Activated T-cell treated with anti-CD3 and anti-CD28 coated beads, Interleukin-2, amount 50 U/mL, for 72 hours (primary cell): ENCODE measurements at regions not wholly inside any gene's neighbourhood (a gene's known extent, or its start where the extent isn't known, plus 50 kb on each side); places are given as distances from the start of the nearest gene placed in this dataset.
A peak's percentile ranks its signal among the peaks of the same experiment; 100 is the strongest.
"Not testable (repeated sequence)": the region's sequence is repeated elsewhere in the genome, so short reads cannot be mapped to it uniquely, and the experiment has no call there.

Experiments used
- ATAC-seq, 2 donors: fragments of 150-1000 bp; cut with Tn5 transposase; replicated peaks in 1 of 2; 2 replicates each; pipeline ENCODE4 v1.10.0; 2021; ENCODE audit warnings: moderate library complexity in 2 of 2, mild to moderate bottlenecking in 1 of 2
- DNase-seq, 2 donors: peaks; one replicate each; pipeline ENCODE4 v3.0.0; 2021 to 2022; ENCODE audit warnings: mixed read lengths in 1 of 2
- H3K27ac Mint-ChIP-seq: one replicate; pipeline ENCODE4 v1.8.0; 2022; ENCODE audit warnings: mild to moderate bottlenecking, moderate library complexity, mixed read lengths
- H3K27me3 Mint-ChIP-seq: one replicate; pipeline ENCODE4 v1.8.0; 2022; ENCODE audit warnings: low read depth, mixed read lengths
- H3K36me3 Mint-ChIP-seq, 2 donors: one replicate each; pipeline ENCODE4 v1.8.0; 2022; ENCODE audit warnings: mixed read lengths in 2 of 2, mild to moderate bottlenecking in 1 of 2; ENCODE audit not compliant: insufficient read depth in 2 of 2
- H3K4me1 Mint-ChIP-seq: one replicate; pipeline ENCODE4 v1.8.0; 2022; ENCODE audit warnings: low read depth, mixed read lengths
- H3K4me3 Mint-ChIP-seq, 2 donors: one replicate each; pipeline ENCODE4 v1.8.0; 2022; ENCODE audit warnings: mild to moderate bottlenecking in 2 of 2, mixed read lengths in 2 of 2, moderate library complexity in 2 of 2
- H3K9me3 Mint-ChIP-seq, 2 donors: one replicate each; pipeline ENCODE4 v1.8.0; 2022; ENCODE audit warnings: mixed read lengths in 2 of 2

DNA sequence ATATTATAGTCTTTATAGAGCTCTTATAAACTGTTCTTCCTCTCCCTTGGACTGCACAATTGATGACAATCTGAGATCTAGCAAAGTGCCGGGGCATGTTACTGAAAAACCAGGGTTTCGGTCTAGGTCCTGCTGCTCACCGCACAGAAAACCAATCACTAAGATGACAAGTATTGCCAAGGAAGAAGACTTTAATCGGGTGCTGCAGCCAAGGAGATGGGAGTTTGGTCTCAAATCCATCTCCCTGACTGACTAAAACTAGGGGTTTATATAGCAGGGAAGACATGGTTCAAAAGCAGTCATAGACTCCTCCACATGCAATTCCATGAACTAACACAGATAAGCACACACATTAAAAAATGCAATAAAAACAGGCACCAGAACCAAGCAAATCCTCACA is 390.6 kb downstream of the NFIB start:
- Mint-ChIP-seq H3K27ac (peak overlapping the region; percentile 60), H3K4me1 (no peaks in the 10 kb centered on the region), H3K27me3 (no peaks in the 10 kb centered on the region), H3K4me3 (no peak overlapping the region), H3K36me3 (peaks cover 0 to 3% of the 10 kb centered on the region in 2 donors), H3K9me3 (peaks cover 2 to 8% of the 10 kb centered on the region in 2 donors)
- DNase-seq: no peak
- ATAC-seq: no peak

DNA sequence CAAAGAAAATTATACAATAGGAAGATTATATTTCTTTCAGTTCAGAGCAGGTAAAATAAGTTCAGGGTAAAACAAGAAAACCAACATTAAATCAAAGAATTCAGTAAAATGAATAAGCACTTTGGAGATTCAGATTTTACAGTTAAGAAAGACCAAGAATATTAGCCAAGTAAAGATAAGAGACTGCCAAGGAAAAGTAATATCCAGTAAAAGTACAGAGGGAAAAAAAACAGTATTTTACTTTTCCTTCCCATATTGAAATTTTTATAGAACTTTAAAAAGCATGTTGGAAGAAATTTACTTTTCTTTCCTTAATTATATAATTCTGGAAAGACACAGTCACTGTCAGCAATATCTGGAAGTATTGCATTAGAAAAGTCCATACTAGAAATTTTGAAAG is 393.4 kb downstream of the NFIB start:
- Mint-ChIP-seq H3K27me3 (no peaks in the 10 kb centered on the region), H3K4me3 (no peak overlapping the region), H3K36me3 (no peaks in the 10 kb centered on the region), H3K4me1 (no peaks in the 10 kb centered on the region), H3K9me3 (peaks cover 2 to 5% of the 10 kb centered on the region in 2 donors), H3K27ac (peak overlapping the region; percentile 33)
- ATAC-seq (no peak), DNase-seq (no peak)

DNA sequence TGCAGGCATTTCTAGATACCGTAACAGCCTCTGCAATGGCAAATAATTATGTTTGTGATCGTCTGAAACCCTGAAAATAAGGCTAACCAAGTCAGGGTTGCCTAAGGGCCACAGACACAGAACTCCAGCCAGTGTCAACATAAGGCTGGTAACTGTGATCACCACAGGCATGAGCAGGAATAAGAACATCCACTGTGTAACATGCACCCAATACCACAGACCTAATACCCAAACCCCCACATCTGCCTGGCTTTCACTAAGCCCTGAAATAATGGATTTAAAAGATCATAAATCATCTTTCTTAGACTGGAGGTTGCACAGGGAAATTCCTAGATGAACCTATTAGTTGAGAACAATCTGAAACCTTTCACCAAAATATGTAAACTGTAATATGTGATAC is 394.5 kb downstream of the NFIB start:
- Mint-ChIP-seq H3K9me3 (peaks cover 2 to 5% of the 10 kb centered on the region in 2 donors), H3K4me1 (no peaks in the 10 kb centered on the region)

DNA sequence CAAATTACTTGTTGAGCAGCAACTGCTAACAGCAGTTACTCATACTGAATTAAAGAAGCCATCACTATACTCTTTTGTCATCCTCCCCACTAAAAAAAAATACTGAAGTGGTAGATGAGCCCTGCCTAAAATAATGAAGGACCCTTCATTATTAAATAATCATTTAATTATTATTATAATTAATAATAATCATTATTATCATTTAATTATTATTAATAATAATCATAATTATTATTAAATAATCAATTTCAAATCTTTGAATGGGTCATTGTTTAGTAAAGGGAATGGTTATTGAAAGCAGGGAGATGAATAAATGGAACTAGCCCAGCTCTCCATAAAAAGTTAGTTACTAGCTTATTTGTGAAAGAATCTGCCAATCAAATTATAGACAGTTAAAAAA is 396.4 kb downstream of the NFIB start:
- Mint-ChIP-seq H3K36me3 (no peaks in the 10 kb centered on the region), H3K9me3 (peaks cover 2 to 5% of the 10 kb centered on the region in 2 donors), H3K27ac (no peak overlapping the region), H3K4me3 (no peak overlapping the region), H3K4me1 (no peaks in the 10 kb centered on the region), H3K27me3 (no peaks in the 10 kb centered on the region)
- no peak for ATAC-seq
- no peak for DNase-seq

More for the DNA sequence above, 394.5 kb downstream of the NFIB start:
- H3K36me3 Mint-ChIP-seq: no peaks in the 10 kb centered on the region
- H3K27me3 Mint-ChIP-seq: no peaks in the 10 kb centered on the region
- ATAC-seq (no peak), DNase-seq (no peak)
- H3K27ac Mint-ChIP-seq: no peak overlapping the region
- H3K4me3 Mint-ChIP-seq: no peak overlapping the region

DNA sequence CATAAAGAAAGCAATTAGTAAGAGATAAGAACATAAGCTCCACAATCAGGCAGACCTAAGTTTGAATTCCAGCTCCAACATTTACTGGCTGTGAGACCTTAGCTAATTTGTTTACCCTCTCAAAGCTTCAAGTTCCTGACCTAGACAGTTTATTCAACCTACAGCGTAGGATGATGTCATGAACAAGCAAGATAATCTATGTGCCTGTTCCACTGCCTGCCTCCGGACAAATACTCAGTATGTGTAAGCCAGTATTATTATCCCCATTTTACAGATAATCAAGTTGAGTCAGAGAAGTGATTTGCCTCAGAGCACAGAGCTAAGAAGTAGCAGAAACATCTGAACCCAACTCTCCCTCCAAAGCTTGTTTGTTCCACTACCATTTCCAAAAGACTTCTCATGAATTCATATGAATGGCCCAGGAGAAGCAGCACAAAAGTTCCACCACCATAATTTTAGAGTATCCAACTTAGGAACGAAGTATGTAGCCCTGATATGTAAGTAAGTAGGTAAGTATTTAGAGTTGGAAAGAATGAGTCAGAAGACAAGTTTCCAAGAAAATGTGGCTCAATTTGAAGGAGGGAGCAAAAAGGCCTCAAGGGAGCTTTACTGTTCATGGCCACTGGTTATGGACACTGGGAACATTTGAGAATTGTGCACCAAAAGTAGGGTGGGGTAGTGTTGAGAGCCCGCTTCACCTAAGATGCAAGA is 398.2 kb downstream of the NFIB start:
- ATAC-seq (no peak), DNase-seq (no peak)
- Mint-ChIP-seq H3K9me3 (peaks cover 2 to 3% of the 10 kb centered on the region in 2 donors), H3K27ac (no peak overlapping the region), H3K36me3 (no peaks in the 10 kb centered on the region), H3K27me3 (no peaks in the 10 kb centered on the region), H3K4me3 (no peak overlapping the region), H3K4me1 (no peaks in the 10 kb centered on the region)

DNA sequence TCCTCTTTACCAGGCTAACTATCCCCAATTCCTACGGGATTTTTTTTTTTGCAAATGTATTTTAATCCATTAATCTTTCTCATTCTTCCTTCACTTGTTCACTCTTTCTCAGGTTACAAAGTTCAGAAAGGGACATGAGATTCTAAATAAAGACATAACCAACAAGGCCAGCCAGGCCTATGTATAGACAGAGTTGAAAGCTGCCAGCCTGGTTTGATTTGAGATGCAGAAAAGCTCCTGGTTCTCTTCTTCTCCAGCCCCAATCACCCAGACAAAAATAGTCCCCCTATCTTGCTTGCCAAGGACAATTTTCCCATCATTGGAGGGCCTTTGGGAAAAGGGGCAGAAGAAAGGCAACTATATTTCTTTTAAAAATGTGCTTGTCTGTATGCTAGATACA is 398.8 kb downstream of the NFIB start:
- Mint-ChIP-seq H3K4me3 (no peak overlapping the region), H3K9me3 (peaks cover 2 to 3% of the 10 kb centered on the region in 2 donors), H3K36me3 (no peaks in the 10 kb centered on the region), H3K4me1 (no peaks in the 10 kb centered on the region), H3K27me3 (no peaks in the 10 kb centered on the region), H3K27ac (no peak overlapping the region)
- DNase-seq: no peak
- no peak for ATAC-seq

DNA sequence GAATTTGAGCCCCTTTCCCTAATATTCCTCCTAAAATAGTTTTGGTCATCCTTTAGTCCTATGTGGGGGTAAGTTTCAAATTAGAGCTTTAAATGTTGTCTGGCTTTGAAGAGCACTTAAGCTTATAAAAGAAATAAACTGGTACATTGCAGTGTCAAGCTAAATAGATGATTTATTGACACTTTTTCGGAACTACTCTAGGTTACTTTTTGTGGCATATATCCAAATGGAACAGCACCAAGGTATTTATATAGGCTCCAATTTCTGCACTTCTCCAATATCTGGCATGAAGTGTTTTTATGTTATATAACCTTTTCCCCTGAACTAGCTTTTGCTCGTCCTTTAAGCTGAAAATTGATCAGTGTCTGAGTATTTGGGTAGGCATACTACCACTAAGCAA is 402.5 kb downstream of the NFIB start:
- H3K36me3 Mint-ChIP-seq: no peaks in the 10 kb centered on the region
- no peaks in the 10 kb centered on the region for H3K27me3 Mint-ChIP-seq
- no peak overlapping the region for H3K27ac Mint-ChIP-seq
- H3K9me3 Mint-ChIP-seq: peaks cover 1 to 2% of the 10 kb centered on the region in 2 donors
- ATAC-seq: no peak
- no peak overlapping the region for H3K4me3 Mint-ChIP-seq
- no peak for DNase-seq
- no peaks in the 10 kb centered on the region for H3K4me1 Mint-ChIP-seq

DNA sequence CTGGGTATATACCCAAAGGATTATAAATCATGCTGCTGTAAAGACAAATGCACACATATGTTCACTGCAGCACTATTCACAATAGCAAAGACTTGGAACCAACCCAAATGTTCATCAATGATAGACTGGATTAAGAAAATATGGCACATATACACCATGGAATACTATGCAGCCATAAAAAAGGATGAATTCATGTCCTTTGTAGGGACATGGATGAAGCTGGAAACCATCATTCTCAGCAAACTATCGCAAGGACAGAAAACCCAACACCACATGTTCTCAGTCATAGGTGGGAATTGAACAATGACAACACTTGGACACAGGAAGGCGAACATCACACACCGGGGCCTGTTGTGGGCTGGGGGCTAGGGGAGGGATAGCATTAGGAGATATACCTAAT is 406.1 kb downstream of the NFIB start:
- H3K4me1 Mint-ChIP-seq, DNase-seq, H3K9me3 Mint-ChIP-seq, H3K4me3 Mint-ChIP-seq, H3K36me3 Mint-ChIP-seq, ATAC-seq, H3K27ac Mint-ChIP-seq, H3K27me3 Mint-ChIP-seq: not testable (repeated sequence)

DNA sequence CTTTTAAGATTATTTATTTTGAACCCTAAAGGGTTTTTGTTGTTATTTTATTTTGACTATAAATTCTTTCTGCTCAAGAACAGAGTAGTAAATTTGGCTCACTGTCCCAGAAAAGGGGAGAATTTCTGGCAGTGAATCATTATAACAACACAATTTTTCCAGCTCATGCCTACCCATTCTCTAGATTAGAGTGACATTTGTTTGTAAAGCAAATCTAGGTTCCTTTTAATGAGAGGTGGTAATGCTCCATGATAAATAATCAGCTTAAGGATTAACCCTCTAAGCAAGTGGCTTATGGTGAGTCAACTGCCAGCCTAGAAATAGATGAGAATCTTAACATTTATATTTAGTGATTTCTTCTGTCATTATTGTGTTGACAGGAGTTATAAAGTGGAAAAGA is 409.2 kb downstream of the NFIB start:
- peaks cover 1 to 11% of the 10 kb centered on the region in 2 donors for H3K9me3 Mint-ChIP-seq
- H3K27me3 Mint-ChIP-seq: no peaks in the 10 kb centered on the region
- H3K4me3 Mint-ChIP-seq: no peak overlapping the region
- no peaks in the 10 kb centered on the region for H3K4me1 Mint-ChIP-seq
- DNase-seq (no peak), ATAC-seq (no peak)
- no peak overlapping the region for H3K27ac Mint-ChIP-seq
- H3K36me3 Mint-ChIP-seq: peaks cover 0 to 3% of the 10 kb centered on the region in 2 donors

DNA sequence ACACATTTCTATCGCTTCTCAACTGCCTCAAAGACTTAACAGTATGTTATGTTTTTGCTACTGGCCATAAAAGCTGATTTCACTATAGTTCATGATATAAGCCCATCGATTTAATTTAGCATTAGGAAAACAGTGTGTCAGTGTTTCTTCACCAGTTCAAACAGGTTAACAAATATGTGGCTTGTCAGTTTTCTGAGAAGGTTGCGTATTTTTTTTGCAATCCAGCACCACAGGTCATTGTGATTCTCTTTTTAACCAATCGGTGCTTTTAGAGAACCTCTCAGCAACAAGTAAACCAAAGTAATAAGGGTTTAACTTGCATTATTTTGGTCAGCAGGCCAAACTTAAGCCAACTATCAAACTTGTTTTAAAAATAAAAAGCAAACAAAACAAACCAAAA is 409.6 kb downstream of the NFIB start:
- Mint-ChIP-seq H3K4me1 (no peaks in the 10 kb centered on the region), H3K9me3 (peaks cover 1 to 11% of the 10 kb centered on the region in 2 donors), H3K4me3 (no peak overlapping the region), H3K27ac (no peak overlapping the region), H3K36me3 (peaks cover 0 to 3% of the 10 kb centered on the region in 2 donors), H3K27me3 (no peaks in the 10 kb centered on the region)
- ATAC-seq (no peak), DNase-seq (no peak)

DNA sequence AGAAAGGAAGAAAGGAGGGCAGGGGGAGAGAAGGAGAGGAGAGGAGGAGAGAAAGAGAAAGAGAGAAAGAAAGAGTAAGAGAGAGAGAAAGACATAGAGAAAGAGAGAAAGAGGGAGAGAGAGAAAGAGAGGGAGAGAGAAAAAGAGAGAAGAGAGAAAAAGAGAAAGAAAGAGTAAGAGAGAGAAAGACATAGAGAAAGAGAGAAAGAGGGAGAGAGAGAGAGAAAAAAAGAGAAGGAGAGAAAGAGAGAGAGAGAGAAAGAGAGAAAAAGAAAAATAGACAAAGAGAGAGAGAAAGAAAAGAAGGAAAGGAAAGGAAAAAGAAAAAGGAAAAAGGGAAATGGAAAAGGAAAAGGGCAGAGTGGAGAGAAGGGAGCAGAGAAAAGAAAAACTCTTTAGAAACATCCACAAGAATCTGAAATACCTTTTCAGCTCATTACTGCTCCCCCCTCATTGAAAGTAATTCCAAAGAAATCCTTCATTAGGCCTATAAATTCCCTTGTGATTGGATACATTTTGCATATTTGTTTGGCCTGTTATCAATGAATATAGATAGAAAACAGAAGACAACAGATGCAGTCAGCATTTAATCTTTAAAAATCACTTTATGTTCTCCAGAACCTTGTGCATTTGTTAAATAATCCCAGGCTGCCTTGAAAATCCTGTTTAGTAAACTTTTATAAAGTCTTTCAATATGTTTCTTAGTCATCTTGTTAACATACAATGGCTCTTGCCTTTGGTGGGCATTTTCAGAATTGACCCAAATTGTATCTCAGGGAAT is 411.5 kb downstream of the NFIB start:
- H3K4me1 Mint-ChIP-seq: no peaks in the 10 kb centered on the region
- H3K27ac Mint-ChIP-seq: no peak overlapping the region
- no peaks in the 10 kb centered on the region for H3K27me3 Mint-ChIP-seq
- DNase-seq: no peak
- H3K4me3 Mint-ChIP-seq: no peak overlapping the region
- ATAC-seq: no peak
- H3K36me3 Mint-ChIP-seq: peaks cover 0 to 3% of the 10 kb centered on the region in 2 donors
- H3K9me3 Mint-ChIP-seq: peaks cover 0 to 11% of the 10 kb centered on the region in 2 donors

DNA sequence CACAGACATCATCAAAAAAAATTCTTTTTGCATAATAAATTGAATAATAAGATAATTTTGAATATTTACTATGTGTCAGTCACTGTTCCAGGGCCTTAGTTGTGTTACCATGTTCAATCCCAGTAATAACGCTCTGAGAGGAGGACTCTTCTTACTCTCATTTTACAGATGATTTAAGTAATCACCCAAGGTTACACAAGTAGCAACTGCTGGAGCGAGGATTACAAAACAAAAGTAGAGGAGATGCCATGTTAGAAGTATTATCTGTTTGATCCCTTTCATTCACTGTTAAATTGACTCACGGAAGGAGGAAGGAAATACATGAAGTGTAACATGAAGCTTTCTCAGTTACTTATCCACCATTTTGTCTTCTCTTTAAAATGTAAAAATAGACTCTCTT is 412.8 kb downstream of the NFIB start:
- peaks cover 0 to 3% of the 10 kb centered on the region in 2 donors for H3K36me3 Mint-ChIP-seq
- no peaks in the 10 kb centered on the region for H3K4me1 Mint-ChIP-seq
- H3K27ac Mint-ChIP-seq: no peak overlapping the region
- no peak for ATAC-seq
- H3K4me3 Mint-ChIP-seq: no peak overlapping the region
- peaks cover 0 to 11% of the 10 kb centered on the region in 2 donors for H3K9me3 Mint-ChIP-seq
- DNase-seq: no peak
- no peaks in the 10 kb centered on the region for H3K27me3 Mint-ChIP-seq

DNA sequence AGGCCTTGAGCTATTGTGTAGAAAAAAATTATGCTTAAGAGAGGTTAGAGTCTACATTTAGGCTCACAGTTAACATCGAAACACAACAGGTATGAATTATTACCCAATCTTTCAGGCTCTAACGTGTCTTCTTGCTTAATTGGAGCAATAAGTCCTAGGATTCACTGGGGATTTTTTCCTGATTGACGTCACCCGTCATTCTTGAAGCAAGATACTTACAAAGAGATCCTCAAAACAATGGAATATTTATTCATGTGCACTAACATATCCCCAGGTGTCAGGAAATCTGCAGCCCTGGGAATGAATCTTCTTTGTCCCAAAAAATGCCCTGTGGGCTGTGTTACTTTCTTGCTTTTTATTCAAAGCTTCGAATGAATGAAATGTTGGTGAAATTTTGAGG is 413.5 kb downstream of the NFIB start:
- no peak overlapping the region for H3K27ac Mint-ChIP-seq
- no peaks in the 10 kb centered on the region for H3K36me3 Mint-ChIP-seq
- H3K9me3 Mint-ChIP-seq: peaks cover 0 to 11% of the 10 kb centered on the region in 2 donors
- no peak for ATAC-seq
- H3K4me3 Mint-ChIP-seq: no peak overlapping the region
- no peaks in the 10 kb centered on the region for H3K4me1 Mint-ChIP-seq
- no peaks in the 10 kb centered on the region for H3K27me3 Mint-ChIP-seq
- no peak for DNase-seq
